CD4-positive, alpha-beta T cell treated with Interleukin-21 for 1 hour (primary cell): ENCODE measurements at regions not wholly inside any gene's neighbourhood (a gene's known extent, or its start where the extent isn't known, plus 50 kb on each side); places are given as distances from the start of the nearest gene placed in this dataset.

Source experiments
- DNase-seq: peaks from one replicate; pipeline ENCODE4 v3.0.0-alpha.2; 2020

- no peak for DNase-seq
Observed at GRCh38 chr11:103625624-103625965, 410.8 kb upstream of the DDI1 start.

- DNase-seq = no peak
Observed at GRCh38 chr11:103628121-103628520, 408.3 kb upstream of the DDI1 start.

- DNase-seq = no peak
Observed at GRCh38 chr11:103631841-103632240, 404.6 kb upstream of the DDI1 start.

GRCh38 chr11:103633068-103633788 is 403.2 kb upstream of the DDI1 start:
- DNase-seq = no peak

- DNase-seq = no peak
Observed at GRCh38 chr11:103633819-103634590, 402.4 kb upstream of the DDI1 start.

- no peak for DNase-seq
Observed at GRCh38 chr11:103636232-103636631, 400.2 kb upstream of the DDI1 start.

- DNase-seq = no peak
Observed at GRCh38 chr11:103637295-103637694, 399.1 kb upstream of the DDI1 start.

GRCh38 chr11:103637831-103638230 is 398.6 kb upstream of the DDI1 start:
- no peak for DNase-seq

- DNase-seq = no peak
Observed at GRCh38 chr11:103644676-103645075, 391.8 kb upstream of the DDI1 start.

- DNase-seq = no peak
Observed at GRCh38 chr11:103648054-103648453, 388.4 kb upstream of the DDI1 start.

- no peak for DNase-seq
Observed at GRCh38 chr11:103648670-103649400, 387.6 kb upstream of the DDI1 start.

GRCh38 chr11:103649401-103649895 is 387.0 kb upstream of the DDI1 start:
- no peak for DNase-seq

GRCh38 chr11:103650330-103650729 is 386.1 kb upstream of the DDI1 start:
- no peak for DNase-seq

- no peak for DNase-seq
Observed at GRCh38 chr11:103651341-103651998, 385.0 kb upstream of the DDI1 start.

- DNase-seq = no peak
Observed at GRCh38 chr11:103652013-103652412, 384.4 kb upstream of the DDI1 start.

- no peak for DNase-seq
Observed at GRCh38 chr11:103656382-103656781, 380.1 kb upstream of the DDI1 start.

- no peak for DNase-seq
Observed at GRCh38 chr11:103659206-103659618, 377.2 kb upstream of the DDI1 start.

GRCh38 chr11:103659743-103660142 is 376.7 kb upstream of the DDI1 start:
- no peak for DNase-seq

- DNase-seq = no peak
Observed at GRCh38 chr11:103661185-103661584, 375.3 kb upstream of the DDI1 start.

- DNase-seq = no peak
Observed at GRCh38 chr11:103661991-103662390, 374.4 kb upstream of the DDI1 start.

- DNase-seq = peak; percentile 4
Observed at GRCh38 chr11:103662880-103663279, 373.6 kb upstream of the DDI1 start.

GRCh38 chr11:103668859-103669258 is 367.6 kb upstream of the DDI1 start:
- no peak for DNase-seq

GRCh38 chr11:103671143-103671651 is 365.2 kb upstream of the DDI1 start:
- DNase-seq = no peak
